H1 (cell line): ENCODE measurements at regions not wholly inside any gene's neighbourhood (a gene's known extent, or its start where the extent isn't known, plus 50 kb on each side); places are given as distances from the start of the nearest gene placed in this dataset.

ENCODE experiments used
- CBX5 ChIP-seq: fragments of 300-800, 300-1000 bp; sonication (generic); IDR thresholded peaks from 2 replicates; pipeline ENCODE4 v1.7.1; 2016; ENCODE audit warnings: antibody characterized with exemption, low read length, low read depth
- RAD21 ChIP-seq, 2 experiments: IDR thresholded peaks in 1 of 2; conservative IDR thresholded peaks in 1 of 2; 2 replicates each; pipeline ENCODE4 v1.6.1; 2011; ENCODE audit warnings: low read depth in 2 of 2, low read length in 2 of 2, improper control_type of control experiment in 1 of 2, inconsistent platforms in 1 of 2, mild to moderate bottlenecking in 1 of 2, moderate library complexity in 1 of 2

DNA sequence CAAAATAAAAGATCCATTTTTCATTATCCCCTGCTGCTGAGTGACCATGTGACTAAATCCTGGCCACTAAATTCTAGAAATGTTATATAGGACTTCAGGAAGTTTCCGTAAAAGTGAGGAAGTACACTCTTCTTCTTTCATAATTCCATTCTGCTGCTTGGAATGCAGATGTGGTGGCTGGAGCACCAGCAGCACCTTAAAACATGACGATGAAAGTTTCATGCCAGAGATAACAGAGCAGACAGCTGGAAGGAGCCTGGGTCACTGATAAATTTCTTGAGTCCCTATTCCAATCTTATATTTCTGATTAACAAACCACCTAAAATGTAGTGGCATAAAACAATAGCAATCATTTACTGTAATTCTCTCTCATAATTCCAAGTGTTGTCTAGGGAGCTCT, 238.7 kb downstream of the TBL1XR1 start:
- TF ChIP-seq CBX5: no peak
- TF ChIP-seq RAD21 (IDR thresholded peaks at IDR 0.05 in 1 of 2, conservative IDR thresholded peaks at IDR 0.05 in 1 of 2; ENCODE audit: low read depth in 2 of 2, low read length in 2 of 2): no peak
